T follicular helper cell (primary cell): ENCODE measurements at regions not wholly inside any gene's neighbourhood (a gene's known extent, or its start where the extent isn't known, plus 50 kb on each side); places are given as distances from the start of the nearest gene placed in this dataset.
"Not testable (repeated sequence)": the region's sequence is repeated elsewhere in the genome, so short reads cannot be mapped to it uniquely, and the experiment has no call there.

Experiments
- DNase-seq: peaks from one replicate; pipeline ENCODE4 v3.0.0-alpha.2; 2020; ENCODE audit warnings: low read depth

DNA sequence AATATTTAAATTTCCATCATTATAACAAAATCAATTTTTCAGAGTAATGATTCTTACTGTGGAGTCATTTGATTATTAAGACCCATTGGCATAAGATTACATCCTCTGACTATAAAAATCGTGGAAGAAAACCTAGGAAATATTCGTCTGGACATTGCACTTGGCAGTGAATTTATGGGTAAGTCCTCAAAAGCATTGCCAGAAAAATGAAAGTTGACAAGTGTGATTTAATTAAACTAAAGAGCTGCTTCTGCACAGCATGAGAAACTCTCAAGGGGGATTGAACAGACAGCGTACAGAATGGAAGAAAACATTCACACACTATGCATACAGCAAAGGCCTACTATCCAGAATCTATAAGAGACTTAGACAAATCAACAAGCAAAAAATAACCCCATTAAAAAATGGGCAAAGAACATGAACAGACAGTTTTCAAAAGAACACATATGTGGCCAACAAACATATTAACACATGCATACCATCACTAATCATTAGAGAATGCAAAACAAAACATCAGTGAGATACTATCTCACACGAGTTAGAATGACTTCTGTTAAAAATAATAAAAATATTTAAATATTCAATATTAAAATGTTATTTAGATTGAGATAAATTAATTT is 111.4 kb downstream of the CCDC74A start:
- not testable (repeated sequence) for DNase-seq

GRCh38 chr2:131641414-131642206 is 113.9 kb downstream of the CCDC74A start:
- DNase-seq: no peak

- DNase-seq: not testable (repeated sequence)
These were observed 115.5 kb downstream of the CCDC74A start for GRCh38 chr2:131643180-131643579.

DNA sequence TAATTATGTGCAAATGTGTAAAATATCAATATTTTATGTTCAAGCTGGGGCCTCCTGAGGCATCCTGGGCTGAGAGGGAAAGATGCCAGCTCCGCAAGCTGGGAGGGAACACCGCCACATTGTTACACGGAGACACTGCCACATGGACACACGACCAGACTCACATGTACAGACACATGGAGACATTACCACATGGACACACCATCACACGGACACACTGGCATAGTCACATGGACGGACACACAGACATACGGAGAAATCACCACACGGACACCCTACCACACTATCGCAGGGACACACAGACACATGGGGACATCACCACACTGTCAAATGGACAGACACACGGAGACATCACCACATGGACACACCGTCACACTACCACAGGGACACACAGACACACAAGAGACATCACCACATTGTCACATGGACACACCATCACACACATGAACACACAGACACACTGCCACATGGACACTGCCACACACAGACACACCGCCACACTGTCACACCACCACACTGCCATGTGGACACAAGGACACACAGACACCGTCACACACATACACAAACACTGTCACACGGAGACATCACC is 117.6 kb downstream of the CCDC74A start:
- no peak for DNase-seq

DNA sequence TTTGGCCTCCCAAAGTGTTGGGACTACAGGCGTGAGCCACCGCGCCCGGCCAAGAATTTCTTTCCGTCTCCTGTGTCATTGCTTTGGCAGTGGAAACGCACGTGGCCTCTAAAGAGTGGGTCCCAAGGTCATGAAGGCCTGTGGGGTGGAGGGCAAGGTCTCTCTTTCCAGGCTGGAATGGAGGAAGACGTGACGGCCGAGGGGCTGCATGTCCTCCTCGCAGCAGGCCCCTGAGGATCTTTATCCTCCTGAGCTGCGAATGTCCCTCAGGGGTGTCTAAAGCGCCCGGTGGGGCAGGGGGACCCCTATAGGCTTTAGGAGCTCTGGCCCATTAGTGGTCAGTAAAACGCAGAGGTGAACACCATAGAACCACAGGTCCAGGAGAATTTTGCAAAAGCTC is 118.5 kb downstream of the CCDC74A start:
- DNase-seq: not testable (repeated sequence)

DNA sequence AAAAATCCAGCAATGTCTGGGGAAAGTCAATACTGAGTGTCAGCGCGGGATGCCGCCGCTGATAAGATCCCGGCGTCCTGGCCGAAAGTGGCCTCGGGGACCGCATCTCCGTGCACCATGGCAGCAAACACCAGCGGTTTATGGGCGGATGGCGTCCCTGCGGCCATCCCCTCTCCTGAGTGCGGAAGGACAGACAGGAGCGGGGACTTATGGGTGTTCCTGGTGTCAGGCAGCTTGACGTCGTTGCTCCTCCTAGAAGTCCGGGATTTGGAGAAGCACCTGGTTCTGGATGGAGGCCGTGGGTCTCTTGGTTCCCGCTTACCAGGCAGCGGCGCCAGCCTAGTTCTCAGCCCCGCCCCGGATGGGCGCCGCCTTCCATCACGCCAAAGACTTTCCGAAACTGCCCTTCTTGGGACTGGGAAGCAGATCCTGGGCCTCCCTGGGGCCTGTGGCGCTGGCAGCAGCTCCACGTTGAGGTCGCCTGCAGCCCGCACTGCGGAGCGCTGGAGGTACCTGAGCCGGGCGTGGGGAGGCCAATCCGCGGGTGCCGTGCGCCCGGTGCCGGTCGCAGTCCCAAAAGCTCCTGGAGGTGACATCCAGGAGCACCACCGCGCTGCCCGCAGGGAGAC is 119.1 kb downstream of the CCDC74A start:
- DNase-seq: no peak

GRCh38 chr2:131648565-131648964 is 120.9 kb downstream of the CCDC74A start:
- not testable (repeated sequence) for DNase-seq

DNA sequence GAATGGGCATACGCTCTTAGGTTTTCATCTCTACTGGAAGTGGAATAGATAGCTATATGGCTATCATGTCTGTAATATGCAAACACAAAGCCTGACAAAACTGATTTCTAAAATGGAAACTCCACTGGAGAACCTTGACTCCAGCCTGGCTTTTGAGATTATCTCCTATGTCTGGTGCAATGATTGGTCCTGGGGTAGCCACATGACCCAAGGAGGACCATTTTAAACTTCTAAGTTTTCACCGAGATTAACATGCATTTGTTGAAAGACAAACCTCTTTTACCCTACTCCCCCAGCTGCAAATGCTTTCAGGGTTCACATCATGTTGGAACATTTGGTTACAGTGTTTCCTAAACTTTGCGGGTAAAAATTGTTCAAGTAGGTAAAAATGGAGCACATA is 124.6 kb downstream of the CCDC74A start:
- not testable (repeated sequence) for DNase-seq

- DNase-seq: not testable (repeated sequence)
These were observed 126.4 kb downstream of the CCDC74A start for GRCh38 chr2:131654107-131654506.

GRCh38 chr2:131656816-131657633 is 129.3 kb downstream of the CCDC74A start:
- no peak for DNase-seq

GRCh38 chr2:131657895-131658768 is 130.4 kb downstream of the CCDC74A start:
- no peak for DNase-seq

DNA sequence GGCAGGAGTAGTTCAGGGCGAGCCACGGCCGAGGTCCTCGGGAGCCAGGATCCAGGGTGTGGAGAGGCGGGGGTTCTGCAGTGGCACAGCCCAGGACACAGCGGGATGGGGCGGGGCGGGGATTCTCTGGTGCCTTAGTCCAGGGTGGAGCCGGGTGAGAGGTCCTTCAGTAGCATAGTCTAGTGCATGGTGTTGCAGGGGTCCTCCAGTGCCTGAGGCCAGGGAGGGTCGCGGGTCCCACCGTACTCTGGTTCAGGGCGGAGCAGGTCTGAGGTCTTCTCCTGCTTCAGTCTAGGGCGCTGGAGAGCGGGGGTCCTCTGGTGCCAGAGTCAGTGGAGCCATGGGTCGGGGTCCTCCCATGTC is 131.1 kb downstream of the CCDC74A start:
- DNase-seq: no peak

DNA sequence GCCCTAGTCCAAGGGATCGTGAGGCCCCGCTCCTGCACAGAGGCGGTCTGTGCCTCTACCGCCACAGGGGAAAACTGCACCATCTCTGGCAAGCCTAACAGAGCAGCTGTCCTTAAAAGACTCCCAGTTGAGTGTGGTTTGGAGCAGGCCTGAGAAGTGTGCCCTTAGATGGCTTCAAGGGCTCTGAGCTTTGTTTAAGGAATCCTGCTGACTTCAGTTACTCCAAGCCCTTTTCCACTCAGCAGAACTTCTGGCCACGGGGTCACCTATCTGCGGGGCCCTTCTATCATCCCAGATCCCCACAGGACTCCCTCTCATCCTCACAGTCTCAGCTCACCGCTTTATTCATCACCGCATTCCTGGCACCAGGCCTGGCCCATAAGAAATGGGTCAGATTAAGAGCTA is 131.5 kb downstream of the CCDC74A start:
- DNase-seq: no peak

GRCh38 chr2:131661101-131661782 is 133.6 kb downstream of the CCDC74A start:
- not testable (repeated sequence) for DNase-seq

- not testable (repeated sequence) for DNase-seq
These were observed 134.3 kb downstream of the CCDC74A start for GRCh38 chr2:131661884-131662535.

- DNase-seq: not testable (repeated sequence)
These were observed 135.8 kb downstream of the CCDC74A start for GRCh38 chr2:131663501-131663900.

- not testable (repeated sequence) for DNase-seq
These were observed 138.0 kb downstream of the CCDC74A start for GRCh38 chr2:131665716-131666115.

DNA sequence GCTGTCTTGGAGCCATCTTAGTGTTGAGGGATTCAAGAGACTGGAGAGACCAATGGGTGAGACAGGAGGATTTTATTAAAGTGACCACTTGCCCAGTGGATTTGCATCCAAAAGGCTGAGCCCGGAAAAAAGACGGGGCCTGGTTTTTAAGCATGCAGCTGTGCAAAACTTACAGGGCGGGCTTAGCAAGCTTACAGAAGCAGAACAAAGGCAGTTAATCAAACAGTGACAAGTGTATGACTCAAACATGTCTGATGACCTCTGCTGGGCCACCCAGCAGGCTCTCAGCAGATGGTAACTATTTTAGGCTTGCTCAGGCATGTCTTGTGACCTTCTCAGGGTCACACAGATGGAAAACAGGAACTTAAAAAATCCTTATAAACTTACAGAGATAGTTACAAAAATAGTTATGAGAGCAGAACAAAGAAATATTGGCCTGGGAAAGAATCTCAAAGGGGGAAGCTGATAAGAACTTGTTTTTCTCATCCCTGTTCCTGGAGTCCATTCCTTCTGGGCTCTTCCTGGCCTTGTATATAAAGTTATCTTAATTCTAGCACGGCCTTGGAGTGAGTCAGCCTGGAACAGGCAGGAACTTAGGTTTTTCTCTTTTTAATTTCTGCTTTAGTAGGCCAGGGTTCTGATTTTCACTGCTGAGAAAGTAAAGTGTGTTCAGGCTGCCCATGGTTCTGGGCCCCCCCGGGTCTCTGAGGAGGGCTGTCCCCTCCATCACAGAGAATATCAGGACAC is 141.3 kb downstream of the CCDC74A start:
- DNase-seq: not testable (repeated sequence)
